Stimulated activated CD4-positive, alpha-beta T cell treated with anti-CD3 and anti-CD28 coated beads, Interleukin-15, amount 100 ng/mL, for 24 hours (primary cell): ENCODE measurements at regions not wholly inside any gene's neighbourhood (a gene's known extent, or its start where the extent isn't known, plus 50 kb on each side); places are given as distances from the start of the nearest gene placed in this dataset.

ENCODE experiments used
- DNase-seq: peaks from one replicate; pipeline ENCODE4 v3.0.0-alpha.2; 2020

GRCh38 chr10:111357859-111358258 is 281.0 kb downstream of the ADRA2A start:
- DNase-seq = no peak

DNA sequence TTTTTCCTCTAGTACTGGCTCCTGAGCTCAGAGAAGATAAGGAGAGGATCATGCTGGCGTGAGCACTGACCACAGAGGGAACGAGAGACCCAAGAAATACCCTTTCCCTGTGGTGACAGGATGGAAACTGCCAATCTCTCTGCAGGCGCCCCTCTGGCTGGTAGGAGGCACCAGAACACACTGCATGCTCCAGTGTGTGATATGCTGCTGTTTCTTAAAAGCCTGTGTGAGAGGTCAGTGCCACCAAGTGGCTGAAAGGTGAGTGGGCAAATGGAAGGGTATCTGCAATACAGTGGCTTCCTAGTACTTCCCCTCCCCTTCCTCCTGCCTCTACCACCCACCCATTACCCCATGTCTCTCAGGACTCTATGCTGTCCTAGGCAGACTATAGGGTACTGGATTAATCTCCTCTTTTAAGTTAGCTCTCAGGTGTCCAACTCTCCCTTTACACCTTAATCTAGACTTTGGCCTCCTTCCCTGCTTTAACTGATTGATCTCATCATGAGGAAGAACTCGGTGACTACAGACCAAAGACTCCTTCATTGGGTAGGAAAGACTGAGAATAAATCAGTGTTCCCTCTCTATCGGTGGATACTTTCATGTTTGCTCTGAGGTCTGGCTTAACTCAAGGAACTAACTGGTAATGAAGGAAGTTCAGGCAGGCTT is 283.6 kb downstream of the ADRA2A start:
- DNase-seq = peak; percentile 3

GRCh38 chr10:111367531-111367930 is 290.7 kb downstream of the ADRA2A start:
- DNase-seq = no peak

DNA sequence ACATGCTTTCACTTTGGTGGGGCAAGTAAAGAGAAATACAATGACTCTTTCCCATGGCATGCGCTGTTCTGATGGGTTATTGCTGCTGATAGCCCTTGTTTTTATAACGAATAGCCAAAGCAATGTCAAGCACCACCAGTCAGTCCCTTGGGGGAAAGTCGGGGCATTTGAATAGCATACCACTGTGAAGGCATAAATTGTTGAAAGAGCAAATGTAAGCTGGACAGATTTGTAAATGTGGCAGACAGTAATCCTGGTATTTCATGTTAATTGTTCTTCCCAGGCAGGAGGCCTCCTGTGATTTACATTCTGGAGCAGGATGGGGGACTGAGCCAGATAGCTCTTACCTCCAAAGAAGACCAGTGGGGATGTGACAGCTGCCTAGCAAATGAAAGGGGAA is 293.3 kb downstream of the ADRA2A start:
- no peak for DNase-seq

GRCh38 chr10:111373696-111374095 is 296.9 kb downstream of the ADRA2A start:
- DNase-seq = no peak

- no peak for DNase-seq
Measured at GRCh38 chr10:111379534-111380187, 302.8 kb downstream of the ADRA2A start.

DNA sequence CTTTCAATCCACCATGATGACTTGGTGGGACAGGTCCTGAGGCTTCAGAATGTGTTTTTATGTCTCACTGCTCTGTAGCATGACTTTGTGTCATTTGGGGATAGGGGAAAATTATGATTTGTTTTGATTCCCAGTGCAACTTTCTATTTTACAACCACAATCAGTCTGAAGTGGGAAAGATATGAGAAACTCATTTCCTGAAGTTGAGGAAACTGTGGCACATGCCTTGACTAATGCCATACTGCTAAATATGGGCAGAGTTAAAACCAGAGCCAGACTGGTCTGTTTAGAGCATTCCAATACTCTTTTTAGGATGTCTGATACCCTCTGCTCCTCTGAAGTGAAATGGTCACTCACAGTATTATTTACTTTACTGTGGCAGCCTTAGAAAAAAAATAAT is 307.7 kb downstream of the ADRA2A start:
- DNase-seq = no peak

- DNase-seq = no peak
Measured at GRCh38 chr10:111390813-111391563, 314.2 kb downstream of the ADRA2A start.

GRCh38 chr10:111392159-111392558 is 315.3 kb downstream of the ADRA2A start:
- no peak for DNase-seq

DNA sequence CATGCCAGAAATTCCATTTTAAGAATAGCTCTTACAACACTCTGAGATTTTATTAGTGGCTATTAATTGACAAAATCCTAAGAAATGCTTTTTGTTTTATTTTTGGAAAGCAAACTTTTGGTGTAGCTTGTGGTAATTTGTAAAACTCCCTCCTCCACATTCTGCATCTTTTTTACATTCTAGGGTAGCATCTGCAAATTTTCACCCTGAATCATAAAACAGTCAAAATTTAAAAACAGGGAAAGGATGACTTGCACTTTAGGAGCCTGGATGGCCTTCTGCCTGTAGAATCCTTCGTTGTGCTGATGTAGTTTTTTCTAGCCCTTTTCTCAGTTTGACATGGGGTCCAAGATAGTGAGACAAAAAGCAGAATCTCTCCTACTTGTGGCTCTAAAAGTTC is 316.1 kb downstream of the ADRA2A start:
- no peak for DNase-seq

DNA sequence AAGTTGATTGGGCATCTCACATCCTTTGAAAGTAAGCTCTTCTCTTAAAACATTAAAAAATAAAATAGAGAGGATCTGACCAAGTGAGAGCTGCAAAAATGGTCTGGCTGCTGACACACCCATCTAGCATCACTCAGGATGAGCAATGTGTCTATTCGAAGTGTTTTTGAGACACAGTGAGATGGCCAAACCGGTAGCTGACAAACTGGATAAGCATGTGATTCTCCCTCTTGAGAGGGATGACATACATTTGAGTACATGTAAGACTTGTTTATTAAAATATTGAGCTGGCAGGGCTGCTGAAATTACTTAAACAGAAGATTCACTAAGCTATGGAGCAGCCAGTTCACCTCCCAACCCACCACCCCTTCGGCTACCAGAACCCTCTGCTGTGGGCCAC is 333.9 kb downstream of the ADRA2A start:
- no peak for DNase-seq

GRCh38 chr10:111425459-111425858 is 348.6 kb downstream of the ADRA2A start:
- no peak for DNase-seq

GRCh38 chr10:111429288-111430028 is 352.6 kb downstream of the ADRA2A start:
- DNase-seq = no peak

GRCh38 chr10:111430070-111430469 is 353.2 kb downstream of the ADRA2A start:
- DNase-seq = peak; percentile 2

DNA sequence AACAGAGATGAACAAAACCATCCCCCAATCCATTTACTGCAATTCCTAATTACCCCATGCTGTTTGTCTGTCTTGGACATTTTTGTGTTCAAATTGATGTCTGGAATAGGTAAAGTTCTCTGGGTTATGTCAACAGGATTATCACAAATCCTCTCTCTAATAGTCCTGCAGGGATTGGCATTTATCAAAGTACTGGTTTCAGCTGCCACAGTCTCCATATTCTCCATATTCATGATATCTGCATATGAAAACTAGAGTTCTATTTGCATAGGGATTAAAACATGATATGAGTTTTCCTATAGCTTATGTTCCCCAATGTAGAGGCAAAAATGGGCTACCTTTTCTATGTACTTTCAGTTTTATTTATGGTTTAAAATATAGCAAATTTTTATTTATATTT is 355.8 kb downstream of the ADRA2A start:
- DNase-seq = no peak

- DNase-seq = no peak
Measured at GRCh38 chr10:111435871-111436270, 359.0 kb downstream of the ADRA2A start.

- no peak for DNase-seq
Measured at GRCh38 chr10:111439034-111439842, 362.4 kb downstream of the ADRA2A start.

DNA sequence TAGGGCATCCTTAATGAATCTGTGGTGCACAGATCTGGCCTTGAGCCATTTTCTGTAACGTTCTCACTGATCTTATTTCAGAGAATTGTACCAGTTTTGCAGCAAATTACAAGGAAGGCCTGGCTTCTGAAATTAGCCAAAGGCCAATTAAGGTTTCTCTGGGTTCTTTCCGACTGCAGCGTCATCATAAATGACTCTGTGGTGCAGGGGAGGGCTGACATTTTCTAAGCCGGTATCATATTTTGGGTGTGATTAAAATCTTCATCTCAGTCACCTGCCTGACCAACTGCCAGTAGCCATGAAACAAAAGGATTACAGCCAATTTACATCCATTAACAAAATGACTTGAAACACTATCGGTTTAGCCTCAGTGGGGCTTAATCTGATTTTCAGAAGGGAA is 363.7 kb downstream of the ADRA2A start:
- DNase-seq = no peak

GRCh38 chr10:111445667-111446066 is 368.8 kb downstream of the ADRA2A start:
- DNase-seq = no peak

GRCh38 chr10:111446966-111447365 is 370.1 kb downstream of the ADRA2A start:
- DNase-seq = no peak

- DNase-seq = no peak
Measured at GRCh38 chr10:111452153-111452552, 375.3 kb downstream of the ADRA2A start.

DNA sequence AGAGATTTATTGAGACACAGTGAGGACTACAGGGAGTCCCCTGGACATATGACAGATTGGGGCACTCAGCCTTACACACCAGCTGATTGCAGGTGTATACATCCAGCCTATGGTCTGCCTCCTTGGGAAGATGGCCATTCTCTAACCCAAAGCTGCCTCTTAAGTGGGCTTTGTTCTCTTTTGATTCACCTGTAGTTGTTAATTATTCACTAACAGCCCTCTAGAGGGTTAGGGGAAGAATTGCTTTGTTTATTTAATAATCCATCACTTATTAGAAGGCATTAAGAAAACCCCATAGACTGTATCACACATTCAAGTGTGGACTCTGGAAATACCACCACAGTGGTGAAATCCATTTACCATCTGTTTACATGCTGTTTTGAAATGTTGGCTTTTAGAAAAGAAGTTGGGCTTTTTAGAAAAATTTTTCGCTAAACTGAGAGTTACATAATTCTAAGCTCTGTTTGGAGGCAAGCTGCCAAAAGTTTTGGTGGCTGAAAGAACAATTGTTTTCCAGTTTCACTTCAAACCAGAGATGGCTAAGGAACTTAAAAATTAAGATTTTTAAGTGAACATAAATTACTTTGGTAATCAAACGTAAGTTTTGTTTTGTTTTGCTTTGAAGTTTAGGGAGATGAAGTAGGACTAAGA is 379.1 kb downstream of the ADRA2A start:
- DNase-seq = no peak
